ENCODE measurements at regions not wholly inside any gene's neighbourhood (a gene's known extent, or its start where the extent isn't known, plus 50 kb on each side); places are given as distances from the start of the nearest gene placed in this dataset.

- WGBS (ENCODE audit: insufficient coverage), result 82% methylated on average over 2 of the region's 2 CpGs
- H3K27me3 Mint-ChIP-seq (ENCODE audit: low read depth in 3 of 3), result peaks cover 0 to 1% (median 0%) of the 10 kb centered on the region in 3 donors
- intact Hi-C loops (cut with micrococcal nuclease), result no loop called here
Measured at GRCh38 chr2:33707312-33707711, 108.2 kb upstream of the FAM98A start.

GRCh38 chr2:33706410-33706809 lies 107.3 kb upstream of the FAM98A start:
- no peaks in the 10 kb centered on the region for H3K36me3 ChIP-seq (replicated peaks in 1 of 2; ENCODE audit: control insufficient read depth in 1 of 2, insufficient read depth in 2 of 2, low read length in 2 of 2)
- no peaks in the 10 kb centered on the region for H4K20me1 ChIP-seq (ENCODE audit: insufficient read depth, low read length)
- no peak for TF ChIP-seq CTCF (IDR thresholded peaks at IDR 0.05)
- H3K4me2 ChIP-seq (replicated peaks; ENCODE audit: extremely low read depth, low read length, poor library complexity, severe bottlenecking), result no peak overlapping the region
- no peak overlapping the region for H3K27ac ChIP-seq (ENCODE audit: low read depth in 1 of 2, low read length in 2 of 2)
- H3K4me3 Mint-ChIP-seq, result no peak overlapping the region
- H3K4me1 ChIP-seq (ENCODE audit: control insufficient read depth in 1 of 2, insufficient read depth in 2 of 2, low read length in 2 of 2), result no peaks in the 10 kb centered on the region
- H3K79me2 ChIP-seq (ENCODE audit: insufficient read depth, low read length), result no peaks in the 10 kb centered on the region
- intact Hi-C loops (cut with micrococcal nuclease), result no loop called here
- no peak overlapping the region for H2AFZ ChIP-seq (ENCODE audit: insufficient read depth, low read depth, low read length, poor library complexity, severe bottlenecking)
- no peak overlapping the region for H3K4me3 ChIP-seq (replicated peaks in 1 of 3; ENCODE audit: low read depth in 2 of 3, low read length in 3 of 3)
- H3K27ac Mint-ChIP-seq, result no peak overlapping the region
- peaks cover 0 to 8% (median 0%) of the 10 kb centered on the region in 7 donors for H3K9me3 Mint-ChIP-seq
- no peaks in the 10 kb centered on the region for H3K4me1 Mint-ChIP-seq
- no peaks in the 10 kb centered on the region for H3K9me3 ChIP-seq (replicated peaks in 1 of 2; ENCODE audit: control insufficient read depth in 1 of 2, insufficient read depth in 1 of 2, low read length in 2 of 2)
- no peaks in the 10 kb centered on the region for H3K36me3 Mint-ChIP-seq
- DNase-seq, result no peak
- no peaks in the 10 kb centered on the region for H3K27me3 ChIP-seq (ENCODE audit: control insufficient read depth in 2 of 2, insufficient read depth in 2 of 2, low read length in 2 of 2)
- WGBS (ENCODE audit: insufficient coverage), result 60% methylated on average over 1 of the region's 8 CpGs
- H3K9ac ChIP-seq (ENCODE audit: insufficient read depth, low read length, poor library complexity, severe bottlenecking), result no peak overlapping the region
- H3K27me3 Mint-ChIP-seq (ENCODE audit: low read depth in 3 of 3), result no peaks in the 10 kb centered on the region

More at GRCh38 chr2:33707312-33707711, 108.2 kb upstream of the FAM98A start:
- Histone ChIP-seq H3K79me2 (ENCODE audit: insufficient read depth, low read length) (no peaks in the 10 kb centered on the region), H3K4me3 (replicated peaks in 1 of 3; ENCODE audit: low read depth in 2 of 3, low read length in 3 of 3) (no peak overlapping the region), H3K4me2 (replicated peaks; ENCODE audit: extremely low read depth, low read length, poor library complexity, severe bottlenecking) (no peak overlapping the region), H3K4me1 (ENCODE audit: control insufficient read depth in 1 of 2, insufficient read depth in 2 of 2, low read length in 2 of 2) (no peaks in the 10 kb centered on the region), H3K36me3 (replicated peaks in 1 of 2; ENCODE audit: control insufficient read depth in 1 of 2, insufficient read depth in 2 of 2, low read length in 2 of 2) (no peaks in the 10 kb centered on the region), H3K27me3 (ENCODE audit: control insufficient read depth in 2 of 2, insufficient read depth in 2 of 2, low read length in 2 of 2) (no peaks in the 10 kb centered on the region), H3K27ac (ENCODE audit: low read depth in 1 of 2, low read length in 2 of 2) (no peak overlapping the region), H3K9me3 (replicated peaks in 1 of 2; ENCODE audit: control insufficient read depth in 1 of 2, insufficient read depth in 1 of 2, low read length in 2 of 2) (no peaks in the 10 kb centered on the region), H4K20me1 (ENCODE audit: insufficient read depth, low read length) (no peaks in the 10 kb centered on the region), H2AFZ (ENCODE audit: insufficient read depth, low read depth, low read length, poor library complexity, severe bottlenecking) (no peak overlapping the region), H3K9ac (ENCODE audit: insufficient read depth, low read length, poor library complexity, severe bottlenecking) (no peak overlapping the region)
- no peak for DNase-seq
- TF ChIP-seq CTCF (IDR thresholded peaks at IDR 0.05), result no peak
- Mint-ChIP-seq H3K36me3 (no peaks in the 10 kb centered on the region), H3K27ac (no peak overlapping the region), H3K9me3 (peaks cover 0 to 4% (median 1%) of the 10 kb centered on the region in 7 donors), H3K4me3 (no peak overlapping the region), H3K4me1 (no peaks in the 10 kb centered on the region)

All from CD14-positive monocyte (primary cell).